Smooth muscle cell (in vitro differentiated cells): ENCODE measurements at regions not wholly inside any gene's neighbourhood (a gene's known extent, or its start where the extent isn't known, plus 50 kb on each side); places are given as distances from the start of the nearest gene placed in this dataset.
"Not testable (repeated sequence)": the region's sequence is repeated elsewhere in the genome, so short reads cannot be mapped to it uniquely, and the experiment has no call there.

Source experiments
- DNase-seq: peaks from one replicate; lab custom pipeline; 2025; ENCODE audit not compliant: unreplicated experiment; lab: John Stamatoyannopoulos, UW
- H2AFZ ChIP-seq: fragments of 200-600 bp; sonication (generic); 2 replicates; pipeline ENCODE4 v1.6.0; 2016; ENCODE audit warnings: antibody characterized with exemption, low read depth, mild to moderate bottlenecking
- H3F3A ChIP-seq: fragments of 200-600 bp; sonication (generic); 2 replicates; pipeline ENCODE4 v1.6.0; 2017; ENCODE audit warnings: antibody characterized with exemption, low read depth
- H3K27ac ChIP-seq: fragments of 200-600 bp; sonication (generic); 2 replicates; pipeline ENCODE4 v1.5.1; 2016; ENCODE audit warnings: low read depth, mild to moderate bottlenecking
- H3K27me3 ChIP-seq: fragments of 200-600 bp; sonication (generic); 2 replicates; pipeline ENCODE4 v1.6.1; 2016; ENCODE audit warnings: low read depth, mild to moderate bottlenecking
- H3K36me3 ChIP-seq: fragments of 200-600 bp; sonication (generic); 2 replicates; pipeline ENCODE4 v1.5.1; 2016; ENCODE audit warnings: low read depth
- H3K4me1 ChIP-seq: fragments of 200-600 bp; sonication (generic); 2 replicates; pipeline ENCODE4 v1.5.1; 2016; ENCODE audit warnings: low read depth
- H3K4me2 ChIP-seq: fragments of 200-600 bp; sonication (generic); 2 replicates; pipeline ENCODE4 v1.6.0; 2016; ENCODE audit warnings: mild to moderate bottlenecking
- H3K4me3 ChIP-seq: fragments of 200-600 bp; sonication (generic); 2 replicates; pipeline ENCODE4 v1.5.1; 2016; ENCODE audit warnings: mild to moderate bottlenecking
- H3K79me2 ChIP-seq: fragments of 200-600 bp; sonication (generic); 2 replicates; pipeline ENCODE4 v1.6.0; 2016; ENCODE audit warnings: low read depth, mild to moderate bottlenecking
- H3K9ac ChIP-seq: fragments of 200-600 bp; sonication (generic); 2 replicates; pipeline ENCODE4 v1.6.0; 2016; ENCODE audit warnings: low read depth
- H3K9me3 ChIP-seq: fragments of 200-600 bp; sonication (generic); replicated peaks from 2 replicates; pipeline ENCODE4 v1.5.1; 2016; ENCODE audit warnings: low read depth
- H4K20me1 ChIP-seq: fragments of 200-600 bp; sonication (generic); 2 replicates; pipeline ENCODE4 v1.6.0; 2016; ENCODE audit warnings: low read depth
- WGBS: methylation state at CpG from one replicate; pipeline ENCODE4 v1.1.7; 2016; ENCODE audit warnings: low lambda C conversion rate; 5-methylcytosine and 5-hydroxymethylcytosine counted together
- TF ChIP-seq, protein P1 (sequence below): fragments of 200-600 bp; sonication (generic); IDR thresholded peaks from 2 replicates; pipeline ENCODE4 v1.5.1; 2017; ENCODE audit warnings: borderline replicate concordance, mild to moderate bottlenecking, antibody characterized with exemption; ENCODE audit not compliant: insufficient read depth, poor library complexity, severe bottlenecking

DNA sequence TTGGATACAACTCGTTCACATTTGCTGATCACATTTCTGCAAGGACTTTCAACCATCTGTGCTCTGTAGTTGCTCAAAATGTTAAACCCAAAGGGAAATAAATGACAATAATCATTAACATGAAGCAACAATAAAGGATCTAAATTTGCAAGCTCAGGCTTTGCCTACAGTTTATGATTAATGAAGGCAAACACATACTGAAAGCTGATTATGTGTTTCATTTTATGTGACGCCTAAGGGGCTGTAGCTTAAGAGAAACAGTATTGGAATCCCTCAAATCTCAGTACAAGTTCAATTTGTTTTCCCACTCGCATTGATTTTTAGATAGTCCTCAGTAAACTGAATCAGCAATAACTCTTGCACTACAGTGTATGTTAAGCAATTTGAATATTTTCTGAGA lies 160.3 kb upstream of the FSIP2 start:
- H3K36me3 ChIP-seq = no peaks in the 10 kb centered on the region
- no peak overlapping the region for H3K9ac ChIP-seq
- no peak overlapping the region for H3K4me2 ChIP-seq
- no peaks in the 10 kb centered on the region for H3F3A ChIP-seq
- H3K79me2 ChIP-seq = no peaks in the 10 kb centered on the region
- 95% methylated on average over 3 of the region's 3 CpGs for WGBS
- H3K27me3 ChIP-seq = no peaks in the 10 kb centered on the region
- no peaks in the 10 kb centered on the region for H3K4me1 ChIP-seq
- H4K20me1 ChIP-seq = no peaks in the 10 kb centered on the region
- DNase-seq = no peak
- H2AFZ ChIP-seq = no peak overlapping the region
- H3K9me3 ChIP-seq = no peaks in the 10 kb centered on the region
- H3K27ac ChIP-seq = no peak overlapping the region
- no peak overlapping the region for H3K4me3 ChIP-seq
- TF ChIP-seq, protein P1, sequence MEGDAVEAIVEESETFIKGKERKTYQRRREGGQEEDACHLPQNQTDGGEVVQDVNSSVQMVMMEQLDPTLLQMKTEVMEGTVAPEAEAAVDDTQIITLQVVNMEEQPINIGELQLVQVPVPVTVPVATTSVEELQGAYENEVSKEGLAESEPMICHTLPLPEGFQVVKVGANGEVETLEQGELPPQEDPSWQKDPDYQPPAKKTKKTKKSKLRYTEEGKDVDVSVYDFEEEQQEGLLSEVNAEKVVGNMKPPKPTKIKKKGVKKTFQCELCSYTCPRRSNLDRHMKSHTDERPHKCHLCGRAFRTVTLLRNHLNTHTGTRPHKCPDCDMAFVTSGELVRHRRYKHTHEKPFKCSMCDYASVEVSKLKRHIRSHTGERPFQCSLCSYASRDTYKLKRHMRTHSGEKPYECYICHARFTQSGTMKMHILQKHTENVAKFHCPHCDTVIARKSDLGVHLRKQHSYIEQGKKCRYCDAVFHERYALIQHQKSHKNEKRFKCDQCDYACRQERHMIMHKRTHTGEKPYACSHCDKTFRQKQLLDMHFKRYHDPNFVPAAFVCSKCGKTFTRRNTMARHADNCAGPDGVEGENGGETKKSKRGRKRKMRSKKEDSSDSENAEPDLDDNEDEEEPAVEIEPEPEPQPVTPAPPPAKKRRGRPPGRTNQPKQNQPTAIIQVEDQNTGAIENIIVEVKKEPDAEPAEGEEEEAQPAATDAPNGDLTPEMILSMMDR = no peak

DNA sequence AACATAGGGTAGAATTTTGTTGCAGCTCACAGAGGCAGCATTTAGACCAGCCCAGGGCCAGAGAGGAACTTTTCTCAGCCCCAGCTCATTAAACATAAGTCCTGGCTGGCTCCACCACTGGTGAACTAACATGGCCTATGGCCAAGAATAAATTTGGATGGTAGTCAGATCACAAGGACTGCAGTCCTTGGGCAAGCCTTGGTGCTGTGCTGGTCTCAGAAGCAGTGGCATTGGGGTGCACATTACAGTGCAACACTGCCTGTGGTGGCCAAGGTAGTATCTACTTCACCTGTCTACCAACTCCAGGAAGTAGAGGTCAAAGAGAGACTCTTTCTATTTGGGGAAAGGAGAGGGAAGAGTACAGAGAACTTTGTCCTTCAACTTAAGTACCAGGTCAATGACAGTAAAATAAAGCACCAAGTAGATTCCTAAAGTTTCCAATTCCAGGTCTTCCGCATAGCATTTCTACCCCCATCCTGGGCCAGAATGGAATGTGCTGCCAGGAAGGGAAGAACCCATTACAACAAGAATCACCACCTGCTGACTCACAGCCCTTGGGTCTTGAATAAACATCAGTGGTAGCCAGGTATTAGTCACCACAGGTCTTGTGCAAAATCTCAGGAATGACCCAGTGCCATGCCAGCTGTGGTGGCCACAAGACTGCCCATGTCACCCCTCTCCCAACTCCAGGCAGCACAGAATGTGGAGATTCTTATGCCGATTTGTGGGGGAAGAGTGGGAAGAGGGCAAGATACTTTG lies 155.4 kb upstream of the FSIP2 start:
- Histone ChIP-seq H3K4me2 (no peak overlapping the region), H3F3A (no peaks in the 10 kb centered on the region), H3K79me2 (no peaks in the 10 kb centered on the region), H3K9ac (no peak overlapping the region), H4K20me1 (no peaks in the 10 kb centered on the region), H3K27ac (no peak overlapping the region), H3K27me3 (no peaks in the 10 kb centered on the region), H3K36me3 (no peaks in the 10 kb centered on the region), H2AFZ (no peak overlapping the region), H3K4me1 (no peaks in the 10 kb centered on the region), H3K9me3 (no peaks in the 10 kb centered on the region), H3K4me3 (no peak overlapping the region)
- no peak for DNase-seq
- TF ChIP-seq, protein P1 = no peak
- 72% methylated on average over 2 of the region's 2 CpGs for WGBS

- H3K36me3 ChIP-seq, H3K9ac ChIP-seq, H3K4me1 ChIP-seq, H3K4me2 ChIP-seq, H2AFZ ChIP-seq, H3K9me3 ChIP-seq, H3K79me2 ChIP-seq, H3K27ac ChIP-seq, DNase-seq, H3F3A ChIP-seq, H4K20me1 ChIP-seq, H3K4me3 ChIP-seq, H3K27me3 ChIP-seq: not testable (repeated sequence)
- 88% methylated on average over 5 of the region's 5 CpGs for WGBS
Observed at GRCh38 chr2:185585165-185585564, 153.4 kb upstream of the FSIP2 start.

GRCh38 chr2:185591276-185591675 lies 147.3 kb upstream of the FSIP2 start:
- not testable (repeated sequence) for H3K36me3 ChIP-seq, H3K9me3 ChIP-seq, H3K4me1 ChIP-seq, H3K4me3 ChIP-seq, H3K27ac ChIP-seq, H4K20me1 ChIP-seq, H3F3A ChIP-seq, H3K9ac ChIP-seq, H3K27me3 ChIP-seq, DNase-seq, H3K79me2 ChIP-seq, H3K4me2 ChIP-seq, H2AFZ ChIP-seq
- WGBS = 83% methylated on average over 14 of the region's 14 CpGs
